ENCODE measurements at regions not wholly inside any gene's neighbourhood (a gene's known extent, or its start where the extent isn't known, plus 50 kb on each side); places are given as distances from the start of the nearest gene placed in this dataset.

DNA sequence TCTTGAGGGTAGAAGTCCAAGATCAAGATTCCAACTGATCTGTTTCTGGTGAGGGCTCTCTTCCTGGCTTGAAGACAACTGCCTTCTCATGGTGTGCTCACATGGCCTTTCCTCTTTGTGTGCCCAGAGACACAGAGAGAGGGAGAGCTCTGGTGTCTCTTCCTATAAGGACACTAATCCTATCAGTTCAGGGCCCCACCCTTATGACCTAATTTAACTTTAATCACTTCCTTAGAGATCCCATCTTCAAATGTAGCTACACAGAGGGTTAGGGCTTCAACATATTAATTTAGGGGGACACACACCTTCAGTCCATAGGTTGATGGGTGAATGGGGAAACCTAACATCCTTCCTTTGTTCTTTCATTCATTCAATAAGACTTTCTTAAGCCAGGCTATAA, 144.6 kb downstream of the MN1 start:
- TF ChIP-seq POLR2A (IDR thresholded peaks at IDR 0.05): no peak
- TF ChIP-seq, protein P1, sequence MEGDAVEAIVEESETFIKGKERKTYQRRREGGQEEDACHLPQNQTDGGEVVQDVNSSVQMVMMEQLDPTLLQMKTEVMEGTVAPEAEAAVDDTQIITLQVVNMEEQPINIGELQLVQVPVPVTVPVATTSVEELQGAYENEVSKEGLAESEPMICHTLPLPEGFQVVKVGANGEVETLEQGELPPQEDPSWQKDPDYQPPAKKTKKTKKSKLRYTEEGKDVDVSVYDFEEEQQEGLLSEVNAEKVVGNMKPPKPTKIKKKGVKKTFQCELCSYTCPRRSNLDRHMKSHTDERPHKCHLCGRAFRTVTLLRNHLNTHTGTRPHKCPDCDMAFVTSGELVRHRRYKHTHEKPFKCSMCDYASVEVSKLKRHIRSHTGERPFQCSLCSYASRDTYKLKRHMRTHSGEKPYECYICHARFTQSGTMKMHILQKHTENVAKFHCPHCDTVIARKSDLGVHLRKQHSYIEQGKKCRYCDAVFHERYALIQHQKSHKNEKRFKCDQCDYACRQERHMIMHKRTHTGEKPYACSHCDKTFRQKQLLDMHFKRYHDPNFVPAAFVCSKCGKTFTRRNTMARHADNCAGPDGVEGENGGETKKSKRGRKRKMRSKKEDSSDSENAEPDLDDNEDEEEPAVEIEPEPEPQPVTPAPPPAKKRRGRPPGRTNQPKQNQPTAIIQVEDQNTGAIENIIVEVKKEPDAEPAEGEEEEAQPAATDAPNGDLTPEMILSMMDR (IDR thresholded peaks at IDR 0.05): no peak
